ENCODE measurements at regions not wholly inside any gene's neighbourhood (a gene's known extent, or its start where the extent isn't known, plus 50 kb on each side); places are given as distances from the start of the nearest gene placed in this dataset.
"Not testable (repeated sequence)": the region's sequence is repeated elsewhere in the genome, so short reads cannot be mapped to it uniquely, and the experiment has no call there.

- Histone ChIP-seq H3K4me3 (no peak overlapping the region), H3K27ac (no peak overlapping the region)
- no peak for TF ChIP-seq CTCF (IDR thresholded peaks at IDR 0.05)
- DNase-seq (ENCODE audit: low spot score), result no peak
Observed at GRCh38 chr6:934686-935085, 241.7 kb upstream of the EXOC2 start.

- not testable (repeated sequence) for H3K4me3 ChIP-seq; DNase-seq (ENCODE audit: low spot score); H3K27ac ChIP-seq
Observed at GRCh38 chr6:931919-932318, 239.0 kb upstream of the EXOC2 start.

GRCh38 chr6:927157-927556 lies 234.2 kb upstream of the EXOC2 start:
- no peak for TF ChIP-seq CTCF (IDR thresholded peaks at IDR 0.05)
- H3K27ac ChIP-seq, result no peak overlapping the region
- DNase-seq (ENCODE audit: low spot score), result no peak
- H3K4me3 ChIP-seq, result no peak overlapping the region

GRCh38 chr6:925656-926213 lies 232.8 kb upstream of the EXOC2 start:
- no peak overlapping the region for H3K27ac ChIP-seq

GRCh38 chr6:924661-925060 lies 231.7 kb upstream of the EXOC2 start:
- no peak for TF ChIP-seq CTCF (IDR thresholded peaks at IDR 0.05)
- Histone ChIP-seq H3K27ac (no peak overlapping the region), H3K4me3 (no peak overlapping the region)
- no peak for DNase-seq (ENCODE audit: low spot score)

More at GRCh38 chr6:925656-926213, 232.8 kb upstream of the EXOC2 start:
- DNase-seq (ENCODE audit: low spot score), result no peak
- no peak overlapping the region for H3K4me3 ChIP-seq
- no peak for TF ChIP-seq CTCF (IDR thresholded peaks at IDR 0.05)

- TF ChIP-seq CTCF (IDR thresholded peaks at IDR 0.05), result no peak
- DNase-seq (ENCODE audit: low spot score), result no peak
- no peak overlapping the region for H3K27ac ChIP-seq
- H3K4me3 ChIP-seq, result no peak overlapping the region
Observed at GRCh38 chr6:921400-921799, 228.5 kb upstream of the EXOC2 start.

- no peak for DNase-seq (ENCODE audit: low spot score)
- Histone ChIP-seq H3K4me3 (no peak overlapping the region), H3K27ac (no peak overlapping the region)
- no peak for TF ChIP-seq CTCF (IDR thresholded peaks at IDR 0.05)
Observed at GRCh38 chr6:920512-920911, 227.6 kb upstream of the EXOC2 start.

- H3K4me3 ChIP-seq, result no peak overlapping the region
- no peak for DNase-seq (ENCODE audit: low spot score)
- no peak for TF ChIP-seq CTCF (IDR thresholded peaks at IDR 0.05)
- no peak overlapping the region for H3K27ac ChIP-seq
Observed at GRCh38 chr6:919500-919899, 226.6 kb upstream of the EXOC2 start.
